Endothelial cell of umbilical vein (primary cell): ENCODE measurements at regions not wholly inside any gene's neighbourhood (a gene's known extent, or its start where the extent isn't known, plus 50 kb on each side); places are given as distances from the start of the nearest gene placed in this dataset.

Source experiments
- BruUV-seq: library from RNA; stranded (reverse); fragments of 400-500 nt; replicated peaks from 2 replicates; lab custom pipeline; 2021; lab: Mats Ljungman, UMichigan
- CTCF ChIA-PET: fragments of 300-600, 350-600 bp; sonication (Branson Sonifier 250); formaldehyde crosslinking; loops from one replicate; lab custom pipeline; 2021; ENCODE audit warnings: antibody characterized with exemption, inconsistent platforms; lab: Charles Lee
- POLR2A ChIA-PET: fragments of 300-600, 350-600 bp; sonication (Branson Sonifier 250); formaldehyde crosslinking; loops from one replicate; lab custom pipeline; 2021; ENCODE audit warnings: antibody characterized with exemption, inconsistent platforms; lab: Charles Lee
- DNase-seq: peaks from one replicate; pipeline ENCODE4 v3.0.0-alpha.2; 2011; ENCODE audit warnings: low read depth, low spot score
- FAIRE-seq: peaks from 2 replicates; lab custom pipeline; 2011; peaks lifted over from hg19 to GRCh38; lab: Jason Lieb, UNC
- H2AFZ ChIP-seq: 2 replicates; pipeline ENCODE4 v1.6.0; 2012; ENCODE audit warnings: low read depth, low read length, control low read depth, inconsistent platforms
- H3K27ac ChIP-seq: 2 replicates; pipeline ENCODE4 v1.5.1; 2011; ENCODE audit warnings: low read depth, mild to moderate bottlenecking, control low read depth, low read length, moderate library complexity; ENCODE audit not compliant: insufficient read depth
- H3K27me3 ChIP-seq, 2 experiments: 2 replicates each; pipeline versions ENCODE4 v1.6.0 to v1.6.1; 2011; ENCODE audit warnings: low read length in 2 of 2, mixed read lengths in 1 of 2; ENCODE audit not compliant: control insufficient read depth in 2 of 2, insufficient read depth in 2 of 2
- H3K36me3 ChIP-seq, 2 experiments: 2 replicates in 1 of 2; 3 replicates in 1 of 2; pipeline ENCODE4 v1.5.1; 2011; ENCODE audit warnings: low read length in 2 of 2, mild to moderate bottlenecking in 1 of 2, moderate library complexity in 1 of 2; ENCODE audit not compliant: control insufficient read depth in 2 of 2, insufficient read depth in 2 of 2; ENCODE audit errors: extremely low read depth in 1 of 2
- H3K4me1 ChIP-seq: 3 replicates; pipeline ENCODE4 v1.5.1; 2011; ENCODE audit warnings: mild to moderate bottlenecking, low read length; ENCODE audit not compliant: control insufficient read depth, insufficient read depth; ENCODE audit errors: extremely low read depth
- H3K4me2 ChIP-seq: 2 replicates; pipeline ENCODE4 v1.6.1; 2011; ENCODE audit warnings: low read length, control low read depth, mixed read lengths; ENCODE audit not compliant: insufficient read depth
- H3K4me3 ChIP-seq, 3 experiments: fragments of 200-600 bp in 1 of 3; sonication (generic), shearing (Covaris generic) in 1 of 3; replicated peaks in 1 of 3; 2 replicates each; pipeline ENCODE4 v1.5.1; 2011 to 2016; ENCODE audit warnings: control low read depth in 3 of 3, low read length in 3 of 3, mild to moderate bottlenecking in 2 of 3, inconsistent platforms in 1 of 3, low read depth in 1 of 3, moderate library complexity in 1 of 3; ENCODE audit not compliant: insufficient read depth in 1 of 3
- H3K79me2 ChIP-seq: 2 replicates; pipeline ENCODE4 v1.6.0; 2012; ENCODE audit warnings: low read length, inconsistent platforms; ENCODE audit not compliant: control insufficient read depth, insufficient read depth
- H3K9ac ChIP-seq: replicated peaks from 2 replicates; pipeline ENCODE3; 2011; ENCODE audit warnings: low read length, control low read depth; ENCODE audit not compliant: insufficient read depth; ENCODE audit errors: extremely low read depth
- H3K9me1 ChIP-seq: replicated peaks from 3 replicates; pipeline ENCODE4 v1.6.0; 2011; ENCODE audit warnings: mild to moderate bottlenecking, low read length; ENCODE audit not compliant: control insufficient read depth, insufficient read depth; ENCODE audit errors: extremely low read depth
- H3K9me3 ChIP-seq: replicated peaks from 2 replicates; pipeline ENCODE4 v1.5.1; 2012; ENCODE audit warnings: low read length, inconsistent platforms; ENCODE audit not compliant: control insufficient read depth, insufficient read depth
- H4K20me1 ChIP-seq: replicated peaks from 2 replicates; pipeline ENCODE3; 2011; ENCODE audit warnings: mild to moderate bottlenecking, low read length; ENCODE audit not compliant: control insufficient read depth, insufficient read depth; ENCODE audit errors: extremely low read depth
- EZH2 ChIP-seq: IDR thresholded peaks from 2 replicates; pipeline ENCODE4 v1.6.1; 2012; ENCODE audit warnings: borderline replicate concordance, low read depth, mild to moderate bottlenecking, moderate library complexity, low read length, inconsistent platforms; ENCODE audit not compliant: severe bottlenecking
- FOS ChIP-seq: IDR thresholded peaks from 2 replicates; pipeline ENCODE4 v1.6.1; 2011; ENCODE audit warnings: mild to moderate bottlenecking, low read length, moderate library complexity, borderline replicate concordance; ENCODE audit not compliant: insufficient read depth
- GATA2 ChIP-seq: IDR thresholded peaks from 2 replicates; pipeline ENCODE4 v1.7.0; 2011; ENCODE audit warnings: low read depth, mild to moderate bottlenecking, moderate library complexity, mixed read lengths, low read length; ENCODE audit not compliant: insufficient read length, insufficient read depth
- JUN ChIP-seq: IDR thresholded peaks from 2 replicates; pipeline ENCODE4 v1.6.1; 2011; ENCODE audit warnings: borderline replicate concordance, low read depth; ENCODE audit not compliant: insufficient read length, insufficient read depth
- MYC ChIP-seq: IDR thresholded peaks from one replicate; pipeline ENCODE4 v1.6.1; 2011; ENCODE audit warnings: mild to moderate bottlenecking, low read depth, low read length
- POLR2A ChIP-seq: IDR thresholded peaks from 2 replicates; pipeline ENCODE4 v1.6.1; 2012; ENCODE audit warnings: low read depth, mild to moderate bottlenecking, control low read depth, low read length
- POLR2AphosphoS5 ChIP-seq: IDR thresholded peaks from 2 replicates; pipeline ENCODE4 v1.6.1; 2012; ENCODE audit warnings: low read depth, mild to moderate bottlenecking, control low read depth, low read length, moderate library complexity; ENCODE audit not compliant: insufficient read depth
- dilution Hi-C: fragments of 300-500 bp; cut with MboI; formaldehyde crosslinking; loops from one replicate; pipeline ENCODE4 v1.15.0; 2019; ENCODE audit warnings: low sequenced_read_pairs; ENCODE audit not compliant: extremely low pct_ligation_motif_present
- intact Hi-C: fragments of 100-400 bp; cut with micrococcal nuclease; formaldehyde crosslinking; loops from one replicate; pipeline ENCODE4 v1.10.0; 2022
- TF ChIP-seq, protein P1 (sequence below): IDR thresholded peaks from 2 replicates; pipeline ENCODE4 v1.6.1; 2011; ENCODE audit not compliant: insufficient read depth, insufficient read length
- TF ChIP-seq, protein P2 (sequence below), 2 donors: IDR thresholded peaks; 1 replicate in 1 of 2; 2 replicates in 1 of 2; pipeline ENCODE4 v1.5.1; 2011; ENCODE audit warnings: low read length in 2 of 2, mild to moderate bottlenecking in 2 of 2, moderate library complexity in 2 of 2, control low read depth in 1 of 2, inconsistent platforms in 1 of 2, low read depth in 1 of 2; ENCODE audit not compliant: insufficient read depth in 1 of 2; ENCODE audit errors: extremely low read depth in 1 of 2

DNA sequence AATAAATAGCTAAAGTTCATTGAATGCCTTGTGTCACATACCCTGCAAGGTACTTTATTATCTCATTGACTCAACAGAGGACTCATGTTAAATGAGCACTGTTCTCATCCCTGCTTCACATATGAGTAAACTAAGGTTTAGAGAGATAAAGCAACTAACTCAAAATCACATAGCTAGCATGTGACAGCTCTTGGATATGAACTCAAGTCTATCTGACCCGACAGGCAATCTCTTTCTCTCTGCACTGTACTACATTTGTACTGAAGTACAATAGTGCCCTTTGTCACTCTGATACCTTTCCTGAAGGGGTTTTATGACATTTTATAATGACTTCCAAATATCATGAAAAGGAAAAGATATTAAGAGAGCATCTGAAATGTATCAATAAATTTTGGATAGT, 297.5 kb upstream of the UBE2E3 start:
- Histone ChIP-seq H3K9me3 (no peaks in the 10 kb centered on the region), H3K9me1 (no peaks in the 10 kb centered on the region), H3K36me3 (no peaks in the 10 kb centered on the region), H3K27me3 (no peaks in the 10 kb centered on the region), H3K9ac (no peak overlapping the region), H3K4me1 (no peaks in the 10 kb centered on the region), H3K79me2 (no peaks in the 10 kb centered on the region), H2AFZ (no peak overlapping the region), H3K27ac (no peak overlapping the region), H4K20me1 (no peaks in the 10 kb centered on the region), H3K4me2 (no peak overlapping the region), H3K4me3 (no peak overlapping the region)
- dilution Hi-C loops (no loop called here), intact Hi-C loops (no loop called here)
- FAIRE-seq, result no peak
- DNase-seq, result no peak
- ChIA-PET POLR2A (no interaction called here), CTCF (no interaction called here)
- no peak for TF ChIP-seq EZH2
- TF ChIP-seq JUN, result no peak
- no peak for TF ChIP-seq POLR2A
- TF ChIP-seq, protein P1, sequence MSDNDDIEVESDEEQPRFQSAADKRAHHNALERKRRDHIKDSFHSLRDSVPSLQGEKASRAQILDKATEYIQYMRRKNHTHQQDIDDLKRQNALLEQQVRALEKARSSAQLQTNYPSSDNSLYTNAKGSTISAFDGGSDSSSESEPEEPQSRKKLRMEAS, result no peak
- TF ChIP-seq, protein P2, sequence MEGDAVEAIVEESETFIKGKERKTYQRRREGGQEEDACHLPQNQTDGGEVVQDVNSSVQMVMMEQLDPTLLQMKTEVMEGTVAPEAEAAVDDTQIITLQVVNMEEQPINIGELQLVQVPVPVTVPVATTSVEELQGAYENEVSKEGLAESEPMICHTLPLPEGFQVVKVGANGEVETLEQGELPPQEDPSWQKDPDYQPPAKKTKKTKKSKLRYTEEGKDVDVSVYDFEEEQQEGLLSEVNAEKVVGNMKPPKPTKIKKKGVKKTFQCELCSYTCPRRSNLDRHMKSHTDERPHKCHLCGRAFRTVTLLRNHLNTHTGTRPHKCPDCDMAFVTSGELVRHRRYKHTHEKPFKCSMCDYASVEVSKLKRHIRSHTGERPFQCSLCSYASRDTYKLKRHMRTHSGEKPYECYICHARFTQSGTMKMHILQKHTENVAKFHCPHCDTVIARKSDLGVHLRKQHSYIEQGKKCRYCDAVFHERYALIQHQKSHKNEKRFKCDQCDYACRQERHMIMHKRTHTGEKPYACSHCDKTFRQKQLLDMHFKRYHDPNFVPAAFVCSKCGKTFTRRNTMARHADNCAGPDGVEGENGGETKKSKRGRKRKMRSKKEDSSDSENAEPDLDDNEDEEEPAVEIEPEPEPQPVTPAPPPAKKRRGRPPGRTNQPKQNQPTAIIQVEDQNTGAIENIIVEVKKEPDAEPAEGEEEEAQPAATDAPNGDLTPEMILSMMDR (IDR thresholded peaks at IDR 0.05; ENCODE audit: extremely low read depth in 1 of 2, insufficient read depth in 1 of 2, low read depth in 1 of 2, low read length in 2 of 2), result no peak
- BruUV-seq, result no TSS peak

DNA sequence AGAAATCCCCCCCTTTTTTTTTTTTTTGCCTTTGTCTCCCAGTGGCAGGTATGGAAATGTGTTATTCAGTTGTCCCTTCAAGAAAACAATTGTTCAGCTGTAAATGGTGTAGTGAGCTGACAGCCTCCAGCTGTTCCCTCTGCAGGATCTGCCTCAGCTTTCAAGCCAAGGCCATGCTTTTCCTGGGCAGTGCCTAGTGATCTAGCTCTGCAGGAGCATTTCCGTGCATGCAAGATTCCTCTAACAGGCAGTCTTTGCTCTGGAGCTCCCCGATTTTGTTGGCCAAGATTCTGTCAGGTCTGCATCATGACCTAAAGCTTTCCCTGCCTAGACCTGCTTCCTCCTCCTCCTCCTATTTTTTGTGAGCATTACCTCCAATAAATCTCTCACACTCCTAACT, 300.7 kb upstream of the UBE2E3 start:
- no TSS peak for BruUV-seq
- no peak overlapping the region for H3K4me3 ChIP-seq
- no peaks in the 10 kb centered on the region for H3K79me2 ChIP-seq
- no peak overlapping the region for H3K4me2 ChIP-seq
- no peaks in the 10 kb centered on the region for H3K27me3 ChIP-seq
- no peaks in the 10 kb centered on the region for H3K4me1 ChIP-seq
- TF ChIP-seq, protein P1, result no peak
- TF ChIP-seq, protein P2 (IDR thresholded peaks at IDR 0.05; ENCODE audit: extremely low read depth in 1 of 2, insufficient read depth in 1 of 2, low read depth in 1 of 2, low read length in 2 of 2), result no peak
- TF ChIP-seq JUN (no peak), POLR2A (no peak), MYC (no peak), EZH2 (no peak), FOS (no peak), GATA2 (no peak), POLR2AphosphoS5 (no peak)
- no peaks in the 10 kb centered on the region for H3K36me3 ChIP-seq
- POLR2A ChIA-PET, result no interaction called here
- intact Hi-C loops (no loop called here), dilution Hi-C loops (no loop called here)
- H3K9me1 ChIP-seq, result no peaks in the 10 kb centered on the region
- H3K9ac ChIP-seq, result no peak overlapping the region
- CTCF ChIA-PET, result interaction anchor here (1.3 kb wide), 1 partner anchor 10 kb away, joined by 3 read pairs; no protein-coding TSS in a partner anchor
- no peak overlapping the region for H2AFZ ChIP-seq
- FAIRE-seq, result no peak
- no peak overlapping the region for H3K27ac ChIP-seq
- DNase-seq, result no peak
- no peaks in the 10 kb centered on the region for H3K9me3 ChIP-seq
- no peaks in the 10 kb centered on the region for H4K20me1 ChIP-seq
